Neural progenitor cell (in vitro differentiated cells): ENCODE measurements at regions not wholly inside any gene's neighbourhood (a gene's known extent, or its start where the extent isn't known, plus 50 kb on each side); places are given as distances from the start of the nearest gene placed in this dataset.

Experiments used
- DNase-seq: peaks from one replicate; pipeline ENCODE4 v3.0.0-alpha.2; 2016; ENCODE audit warnings: low spot score
- H2AFZ ChIP-seq: fragments of 200-600 bp; sonication (generic); replicated peaks from 2 replicates; pipeline ENCODE4 v1.6.1; 2016; ENCODE audit warnings: antibody characterized with exemption
- H3F3A ChIP-seq: fragments of 200-600 bp; sonication (generic); 2 replicates; pipeline ENCODE4 v1.6.1; 2016; ENCODE audit warnings: antibody characterized with exemption, low read depth
- H3K27ac ChIP-seq: fragments of 200-600 bp; sonication (generic); 2 replicates; pipeline ENCODE4 v1.5.1; 2016; ENCODE audit warnings: mild to moderate bottlenecking
- H3K27me3 ChIP-seq: fragments of 200-600 bp; sonication (generic); 2 replicates; pipeline ENCODE4 v1.6.1; 2016; ENCODE audit warnings: mild to moderate bottlenecking, moderate library complexity
- H3K36me3 ChIP-seq: fragments of 200-600 bp; sonication (generic); 2 replicates; pipeline ENCODE4 v1.5.1; 2016
- H3K4me1 ChIP-seq: fragments of 200-600 bp; sonication (generic); 2 replicates; pipeline ENCODE4 v1.6.1; 2016; ENCODE audit warnings: mixed run types
- H3K4me2 ChIP-seq: fragments of 200-600 bp; sonication (generic); 2 replicates; pipeline ENCODE4 v1.6.1; 2016
- H3K4me3 ChIP-seq: fragments of 200-600 bp; sonication (generic); 2 replicates; pipeline ENCODE4 v1.5.1; 2016
- H3K79me2 ChIP-seq: fragments of 200-600 bp; sonication (generic); 2 replicates; pipeline ENCODE4 v1.6.1; 2016; ENCODE audit warnings: low read depth
- H3K9ac ChIP-seq: fragments of 200-600 bp; sonication (generic); 2 replicates; pipeline ENCODE4 v1.6.1; 2016
- H3K9me3 ChIP-seq: fragments of 200-600 bp; sonication (generic); 2 replicates; pipeline ENCODE4 v1.5.1; 2016; ENCODE audit warnings: low read depth
- H4K20me1 ChIP-seq: fragments of 200-600 bp; sonication (generic); 2 replicates; pipeline ENCODE4 v1.6.1; 2016; ENCODE audit warnings: low read depth
- H3K27ac Mint-ChIP-seq: 3 replicates; pipeline ENCODE4 v1.8.0; 2021; ENCODE audit warnings: mixed read lengths
- H3K27me3 Mint-ChIP-seq: 2 replicates; pipeline ENCODE4 v1.8.0; 2022; ENCODE audit warnings: low read depth, mild to moderate bottlenecking, inconsistent platforms, moderate library complexity, mixed read lengths; ENCODE audit not compliant: insufficient read depth
- H3K36me3 Mint-ChIP-seq: 3 replicates; pipeline ENCODE4 v1.8.0; 2021; ENCODE audit warnings: mixed read lengths
- H3K4me1 Mint-ChIP-seq: 3 replicates; pipeline ENCODE4 v1.8.0; 2021; ENCODE audit warnings: mixed read lengths
- H3K4me3 Mint-ChIP-seq: 3 replicates; pipeline ENCODE4 v1.8.0; 2021; ENCODE audit warnings: mild to moderate bottlenecking, moderate library complexity, mixed read lengths
- H3K9me3 Mint-ChIP-seq: 3 replicates; pipeline ENCODE4 v1.8.0; 2020; ENCODE audit warnings: mixed read lengths
- CTCF ChIP-seq: fragments of 200-600 bp; sonication (generic); IDR thresholded peaks from 2 replicates; pipeline ENCODE4 v1.5.1; 2017; ENCODE audit warnings: antibody characterized with exemption, mild to moderate bottlenecking
- EZH2 ChIP-seq: fragments of 200-600 bp; sonication (generic); IDR thresholded peaks from 2 replicates; pipeline ENCODE4 v1.6.1; 2017; ENCODE audit warnings: antibody characterized with exemption, mild to moderate bottlenecking, moderate library complexity
- EZH2phosphoT487 ChIP-seq: fragments of 200-600 bp; sonication (generic); IDR thresholded peaks from 2 replicates; pipeline ENCODE4 v1.6.1; 2017; ENCODE audit warnings: antibody characterized with exemption

GRCh38 chr5:1706021-1706420, 93.6 kb downstream of the MRPL36 start:
- peaks cover 4% of the 10 kb centered on the region for H3K9me3 Mint-ChIP-seq
- TF ChIP-seq EZH2phosphoT487, result no peak
- TF ChIP-seq CTCF, result no peak
- TF ChIP-seq EZH2, result no peak
- peaks cover 3% of the 10 kb centered on the region for H3F3A ChIP-seq
- no peaks in the 10 kb centered on the region for H3K79me2 ChIP-seq
- no peaks in the 10 kb centered on the region for H4K20me1 ChIP-seq
- no peaks in the 10 kb centered on the region for H3K9me3 ChIP-seq
- no peak overlapping the region for H3K4me3 Mint-ChIP-seq
- no peak overlapping the region for H3K27ac Mint-ChIP-seq
- no peaks in the 10 kb centered on the region for H3K36me3 ChIP-seq
- H3K4me3 ChIP-seq, result no peak overlapping the region
- no peak for DNase-seq
- no peaks in the 10 kb centered on the region for H3K36me3 Mint-ChIP-seq
- H3K4me1 Mint-ChIP-seq, result peaks cover 22% of the 10 kb centered on the region
- no peak overlapping the region for H3K9ac ChIP-seq
- peaks cover 12% of the 10 kb centered on the region for H3K4me1 ChIP-seq
- H3K27me3 Mint-ChIP-seq, result peaks cover 5% of the 10 kb centered on the region
- H3K27me3 ChIP-seq, result peaks cover 6% of the 10 kb centered on the region
- no peak overlapping the region for H2AFZ ChIP-seq
- H3K27ac ChIP-seq, result no peak overlapping the region
- H3K4me2 ChIP-seq, result no peak overlapping the region

GRCh38 chr5:1704676-1705075, 95.0 kb downstream of the MRPL36 start:
- Histone ChIP-seq H3F3A (peaks cover 3% of the 10 kb centered on the region), H3K4me1 (peaks cover 12% of the 10 kb centered on the region), H3K4me2 (no peak overlapping the region), H3K27me3 (peaks cover 6% of the 10 kb centered on the region), H3K9ac (no peak overlapping the region), H3K4me3 (no peak overlapping the region), H4K20me1 (no peaks in the 10 kb centered on the region), H3K36me3 (no peaks in the 10 kb centered on the region), H3K9me3 (no peaks in the 10 kb centered on the region), H3K27ac (no peak overlapping the region), H3K79me2 (no peaks in the 10 kb centered on the region), H2AFZ (no peak overlapping the region)
- no peak for TF ChIP-seq CTCF
- no peak for TF ChIP-seq EZH2phosphoT487
- TF ChIP-seq EZH2, result no peak
- peaks cover 20% of the 10 kb centered on the region for H3K4me1 Mint-ChIP-seq
- no peak for DNase-seq
- H3K27ac Mint-ChIP-seq, result no peak overlapping the region
- H3K9me3 Mint-ChIP-seq, result peaks cover 4% of the 10 kb centered on the region
- H3K36me3 Mint-ChIP-seq, result no peaks in the 10 kb centered on the region
- H3K27me3 Mint-ChIP-seq, result peaks cover 5% of the 10 kb centered on the region
- no peak overlapping the region for H3K4me3 Mint-ChIP-seq

GRCh38 chr5:1704266-1704665, 95.4 kb downstream of the MRPL36 start:
- Histone ChIP-seq H2AFZ (no peak overlapping the region), H3K9ac (no peak overlapping the region), H3K9me3 (no peaks in the 10 kb centered on the region), H3K27ac (no peak overlapping the region), H3K4me2 (no peak overlapping the region), H3K4me1 (peaks cover 8% of the 10 kb centered on the region), H3K79me2 (no peaks in the 10 kb centered on the region), H4K20me1 (no peaks in the 10 kb centered on the region), H3K4me3 (no peak overlapping the region), H3K36me3 (no peaks in the 10 kb centered on the region), H3K27me3 (peaks cover 6% of the 10 kb centered on the region), H3F3A (peaks cover 3% of the 10 kb centered on the region)
- TF ChIP-seq CTCF, result no peak
- TF ChIP-seq EZH2, result no peak
- TF ChIP-seq EZH2phosphoT487, result no peak
- no peak overlapping the region for H3K4me3 Mint-ChIP-seq
- H3K4me1 Mint-ChIP-seq, result peaks cover 16% of the 10 kb centered on the region
- H3K27me3 Mint-ChIP-seq, result peaks cover 5% of the 10 kb centered on the region
- DNase-seq, result no peak
- no peak overlapping the region for H3K27ac Mint-ChIP-seq
- peaks cover 2% of the 10 kb centered on the region for H3K9me3 Mint-ChIP-seq
- no peaks in the 10 kb centered on the region for H3K36me3 Mint-ChIP-seq
